ENCODE measurements at regions not wholly inside any gene's neighbourhood (a gene's known extent, or its start where the extent isn't known, plus 50 kb on each side); places are given as distances from the start of the nearest gene placed in this dataset.

DNA sequence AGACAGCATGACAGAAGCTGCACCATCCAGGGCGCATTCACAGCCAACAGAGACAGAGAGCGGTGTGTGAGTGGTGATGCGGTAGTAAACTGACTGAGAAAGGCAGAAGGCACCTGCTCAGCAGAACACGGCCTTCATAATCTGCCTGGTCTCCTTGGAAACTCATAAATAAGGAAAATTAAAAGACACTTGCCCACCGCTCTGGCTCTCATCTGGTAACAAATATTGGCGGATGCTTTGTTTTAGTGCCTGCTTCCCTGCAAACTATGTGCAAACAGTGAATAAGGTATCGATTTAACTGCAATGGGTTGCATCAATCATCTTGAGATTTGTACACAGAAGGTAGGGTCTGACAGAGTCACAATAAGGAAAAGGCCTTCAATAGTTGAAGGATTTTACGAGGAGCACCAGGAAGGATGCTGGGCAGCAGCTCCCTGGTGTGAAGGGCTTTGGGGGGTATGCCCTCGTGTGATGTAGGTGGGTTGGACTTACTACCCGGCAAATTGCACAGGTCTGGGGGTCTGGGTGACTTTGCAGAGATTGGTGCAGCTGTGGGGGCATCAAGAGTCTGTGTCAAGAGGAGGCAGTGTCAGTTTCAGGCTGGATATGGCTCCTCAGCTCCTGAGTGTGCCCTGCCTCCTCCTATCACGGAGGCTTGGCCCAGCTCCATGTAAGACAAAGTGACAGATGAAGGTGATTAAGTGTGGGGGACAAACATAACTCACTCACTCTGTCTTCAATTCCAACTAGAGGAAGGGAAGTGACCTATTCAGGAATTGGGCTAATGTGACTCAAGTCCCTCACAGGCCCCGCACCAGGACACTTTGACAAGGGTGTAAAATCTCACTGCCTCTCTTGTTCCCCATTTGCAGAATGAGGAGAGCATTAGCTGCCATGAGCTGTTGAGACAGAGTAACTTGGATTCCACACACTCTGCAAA is 166.7 kb downstream of the ICE1 start:
- Histone ChIP-seq H3K9me3 (no peaks in the 10 kb centered on the region), H3K4me3 (no peak overlapping the region), H3K27me3 (no peaks in the 10 kb centered on the region), H3K4me1 (peaks cover 0 to 38% (median 0%) of the 10 kb centered on the region in 3 donors), H3K27ac (no peak overlapping the region), H3K36me3 (no peaks in the 10 kb centered on the region)
- TF ChIP-seq EP300 (IDR thresholded peaks at IDR 0.05) (no peak), CTCF (IDR thresholded peaks at IDR 0.05) (no peak), POLR2AphosphoS5 (IDR thresholded peaks at IDR 0.05) (no peak), POLR2A (IDR thresholded peaks at IDR 0.05) (no peak)
- ATAC-seq, result no peak
- 75 to 91% methylated on average over 2 to 9 of the region's 12 CpGs for WGBS, 2 donors (ENCODE audit: low coverage in 1 of 2)

GRCh38 chr5:5588386-5588785 is 165.9 kb downstream of the ICE1 start:
- Histone ChIP-seq H3K9me3 (no peaks in the 10 kb centered on the region), H3K36me3 (no peaks in the 10 kb centered on the region), H3K4me3 (no peak overlapping the region), H3K27ac (no peak overlapping the region), H3K27me3 (no peaks in the 10 kb centered on the region), H3K4me1 (peaks cover 0 to 34% (median 0%) of the 10 kb centered on the region in 3 donors)
- ATAC-seq, result no peak
- WGBS, 2 donors (ENCODE audit: low coverage in 1 of 2), result 86 to 90% methylated on average over 1 to 2 of the region's 4 CpGs
- no peak for TF ChIP-seq POLR2A (IDR thresholded peaks at IDR 0.05)

DNA sequence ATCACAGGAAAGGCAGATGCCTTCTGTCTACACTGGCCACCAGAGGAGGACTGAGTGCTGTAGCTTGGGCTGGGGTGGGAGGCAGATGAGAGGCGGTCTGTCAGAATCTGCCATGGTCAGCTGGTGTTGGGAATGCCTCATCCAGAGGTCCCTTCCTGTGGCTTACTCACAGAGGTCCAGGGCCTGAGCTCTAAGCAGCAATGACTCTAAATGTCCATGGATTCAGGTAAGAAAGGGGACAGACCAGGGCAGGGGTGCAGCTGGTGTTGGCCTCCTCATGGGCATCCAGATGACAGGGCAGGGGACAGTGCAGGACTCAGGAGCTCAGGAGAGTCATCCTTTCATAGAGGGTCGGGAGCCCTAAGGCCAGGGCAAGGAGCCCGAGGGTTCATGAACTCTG is 165.0 kb downstream of the ICE1 start:
- Histone ChIP-seq H3K36me3 (no peaks in the 10 kb centered on the region), H3K27ac (no peak overlapping the region), H3K27me3 (no peaks in the 10 kb centered on the region), H3K4me3 (no peak overlapping the region), H3K9me3 (no peaks in the 10 kb centered on the region), H3K4me1 (peaks cover 0 to 26% (median 0%) of the 10 kb centered on the region in 3 donors)
- no peak for ATAC-seq
- WGBS, 2 donors (ENCODE audit: low coverage in 1 of 2), result 80 to 86% methylated on average over 1 of the region's 3 CpGs
- TF ChIP-seq POLR2AphosphoS5 (IDR thresholded peaks at IDR 0.05), result no peak

GRCh38 chr5:5586721-5587120 is 164.2 kb downstream of the ICE1 start:
- H3K36me3 ChIP-seq, result no peaks in the 10 kb centered on the region
- H3K4me3 ChIP-seq, result no peak overlapping the region
- no peaks in the 10 kb centered on the region for H3K9me3 ChIP-seq
- no peak for ATAC-seq
- 50% methylated on average over 2 of the region's 2 CpGs for WGBS, 2 donors (ENCODE audit: low coverage in 1 of 2)
- H3K4me1 ChIP-seq, result peaks cover 0 to 26% (median 0%) of the 10 kb centered on the region in 3 donors
- TF ChIP-seq POLR2A (IDR thresholded peaks at IDR 0.05), result no peak
- TF ChIP-seq EP300 (IDR thresholded peaks at IDR 0.05), result no peak
- no peak for TF ChIP-seq CTCF (IDR thresholded peaks at IDR 0.05)
- H3K27me3 ChIP-seq, result no peaks in the 10 kb centered on the region
- H3K27ac ChIP-seq, result no peak overlapping the region

DNA sequence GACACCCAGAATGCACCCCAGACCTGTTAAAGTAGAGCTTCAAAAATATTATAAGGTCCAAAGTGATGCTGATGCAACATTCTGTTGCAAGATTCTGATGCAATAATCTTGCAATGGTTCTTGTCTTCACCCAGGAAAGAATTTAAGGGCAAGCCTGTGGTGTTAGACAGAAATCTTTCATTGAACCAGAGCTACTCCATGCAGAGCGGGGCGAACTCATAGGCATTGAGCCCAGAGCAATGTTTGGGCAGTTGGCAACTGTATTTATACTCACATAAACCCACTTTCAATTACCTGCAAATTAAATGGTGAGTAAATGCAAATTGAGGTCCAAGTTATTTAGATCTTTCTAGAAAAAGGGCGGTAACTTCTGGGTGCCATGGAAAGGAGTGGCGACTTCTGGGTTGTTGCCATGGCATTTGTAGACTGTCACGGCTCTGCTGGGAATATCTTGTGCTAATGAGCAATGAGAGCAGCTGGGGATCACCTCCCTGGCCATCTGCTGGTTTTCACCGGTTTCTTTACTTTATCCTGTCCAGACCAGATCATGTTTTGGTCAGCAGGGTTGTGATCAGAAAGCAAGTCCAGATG is 163.4 kb downstream of the ICE1 start:
- Histone ChIP-seq H3K27me3 (no peaks in the 10 kb centered on the region), H3K27ac (peak overlapping the region in 3 of 4 donors; percentile 38 to 62 (median 60)), H3K9me3 (no peaks in the 10 kb centered on the region), H3K4me1 (peaks cover 0 to 29% (median 0%) of the 10 kb centered on the region in 3 donors), H3K36me3 (no peaks in the 10 kb centered on the region), H3K4me3 (no peak overlapping the region)
- no peak for TF ChIP-seq EP300 (IDR thresholded peaks at IDR 0.05)
- TF ChIP-seq POLR2AphosphoS5 (IDR thresholded peaks at IDR 0.05), result peak; percentile 88
- peak; percentile 59 for ATAC-seq
- WGBS, 2 donors (ENCODE audit: low coverage in 1 of 2), result 40 to 53% methylated on average over 4 to 6 of the region's 6 CpGs

- WGBS, 2 donors (ENCODE audit: low coverage in 1 of 2), result 58 to 100% methylated on average over 1 to 2 of the region's 4 CpGs
- Histone ChIP-seq H3K27ac (no peak overlapping the region), H3K36me3 (no peaks in the 10 kb centered on the region), H3K27me3 (no peaks in the 10 kb centered on the region), H3K9me3 (no peaks in the 10 kb centered on the region), H3K4me1 (peaks cover 0 to 40% (median 0%) of the 10 kb centered on the region in 3 donors), H3K4me3 (no peak overlapping the region)
- TF ChIP-seq EP300 (IDR thresholded peaks at IDR 0.05) (no peak), POLR2AphosphoS5 (IDR thresholded peaks at IDR 0.05) (no peak), POLR2A (IDR thresholded peaks at IDR 0.05) (no peak), CTCF (IDR thresholded peaks at IDR 0.05) (no peak)
- ATAC-seq, result no peak
These were observed 162.3 kb downstream of the ICE1 start for GRCh38 chr5:5584751-5585150.

All from gastroesophageal sphincter (tissue), 4 donors.